ENCODE measurements at regions not wholly inside any gene's neighbourhood (a gene's known extent, or its start where the extent isn't known, plus 50 kb on each side); places are given as distances from the start of the nearest gene placed in this dataset.

DNA sequence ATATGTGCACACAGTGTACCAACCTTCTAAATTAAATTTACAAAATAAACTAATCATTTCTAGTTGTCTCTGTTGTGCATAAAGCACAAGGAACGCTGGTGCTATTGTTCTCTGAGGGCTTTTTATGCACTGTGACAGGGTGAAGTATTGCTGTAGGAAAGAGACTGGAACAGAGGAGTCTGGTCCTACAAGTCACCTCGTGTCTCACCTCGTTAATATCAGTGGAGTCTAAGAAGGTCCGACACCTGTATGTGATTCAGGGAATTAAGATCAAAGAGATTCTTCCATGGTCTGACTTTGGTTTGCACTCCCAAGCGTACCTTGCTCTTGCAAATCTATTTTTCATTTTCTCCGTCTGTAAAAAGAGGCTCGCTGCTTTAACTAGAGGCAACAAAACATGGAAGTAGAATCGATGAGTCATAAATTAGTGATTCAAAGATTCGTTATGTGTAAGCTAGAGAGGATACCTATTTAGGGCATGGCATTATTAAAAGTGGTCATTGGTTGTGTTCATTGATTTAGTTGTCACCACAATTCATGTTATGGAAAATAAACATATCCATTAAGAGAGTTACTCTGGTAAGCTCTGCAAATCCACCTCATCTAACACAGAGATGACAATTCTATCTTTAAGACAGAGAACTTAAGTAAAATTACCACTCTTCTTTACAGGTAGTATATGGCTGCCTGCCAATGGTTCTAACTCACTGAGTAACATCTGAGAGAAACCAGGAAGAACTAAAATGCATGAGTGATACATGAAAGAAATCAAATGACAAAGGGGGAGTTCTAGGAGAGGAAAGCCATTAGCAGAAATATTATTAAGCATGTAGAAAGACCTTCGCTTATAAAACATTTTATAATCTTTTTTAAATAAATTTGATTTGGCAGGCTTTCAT, 219.4 kb upstream of the GBE1 start:
- no peaks in the 10 kb centered on the region for H4K20me1 ChIP-seq (ENCODE audit: insufficient read depth)
- H3K4me3 ChIP-seq: no peak overlapping the region
- H3K4me2 ChIP-seq (ENCODE audit: unreplicated experiment): no peak overlapping the region
- in situ Hi-C loops (cut with MboI): no loop called here
- H3F3A ChIP-seq (ENCODE audit: insufficient read depth): no peaks in the 10 kb centered on the region
- no peaks in the 10 kb centered on the region for H3K4me1 ChIP-seq (ENCODE audit: insufficient read depth)
- no peak overlapping the region for H3K9ac ChIP-seq
- H3K9me2 ChIP-seq (ENCODE audit: insufficient read depth): no peaks in the 10 kb centered on the region
- no peak overlapping the region for H3K27ac ChIP-seq
- no peak for TF ChIP-seq EZH2phosphoT487 (IDR thresholded peaks at IDR 0.05; ENCODE audit: insufficient read depth, low read depth)
- no peak for TF ChIP-seq EZH2 (IDR thresholded peaks at IDR 0.05; ENCODE audit: insufficient read depth, poor library complexity, severe bottlenecking)
- H3K79me2 ChIP-seq (ENCODE audit: insufficient read depth): no peaks in the 10 kb centered on the region
- 74 to 78% methylated on average over 10 of the region's 10 CpGs for WGBS, 2 experiments (ENCODE audit: low coverage in 1 of 2, low lambda C conversion rate in 2 of 2, missing lambda C conversion rate in 2 of 2)
- H2AFZ ChIP-seq: no peak overlapping the region
- H3K27me3 ChIP-seq (replicated peaks; ENCODE audit: insufficient read depth): no peaks in the 10 kb centered on the region
- no peaks in the 10 kb centered on the region for H3K9me3 ChIP-seq (ENCODE audit: low read depth)
- no peaks in the 10 kb centered on the region for H3K36me3 ChIP-seq (ENCODE audit: low read depth)
- no peak for DNase-seq

DNA sequence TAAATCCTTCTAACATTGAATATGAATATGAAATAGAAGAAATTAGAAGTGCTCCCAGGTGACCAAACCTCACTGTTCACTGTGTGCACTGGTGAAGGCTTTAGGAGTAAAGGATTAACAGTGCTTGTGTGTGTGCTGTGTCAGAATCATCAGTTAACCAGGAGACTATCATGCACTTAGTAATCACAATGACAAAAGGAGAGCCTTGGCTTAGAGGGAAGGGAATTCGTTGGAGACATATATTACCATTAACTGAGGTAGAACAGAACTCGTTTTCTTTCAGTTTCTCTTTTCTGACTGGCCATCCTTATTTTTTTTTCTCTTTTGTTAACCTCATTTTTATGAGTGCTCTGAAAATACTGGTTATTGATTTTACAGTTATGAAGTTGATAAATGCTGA, 213.3 kb upstream of the GBE1 start:
- Histone ChIP-seq H2AFZ (no peak overlapping the region), H3K4me2 (ENCODE audit: unreplicated experiment) (no peak overlapping the region), H3K79me2 (ENCODE audit: insufficient read depth) (no peaks in the 10 kb centered on the region), H3K9ac (no peak overlapping the region), H3F3A (ENCODE audit: insufficient read depth) (no peaks in the 10 kb centered on the region), H3K36me3 (ENCODE audit: low read depth) (no peaks in the 10 kb centered on the region), H3K27ac (no peak overlapping the region), H3K4me3 (no peak overlapping the region), H3K9me3 (ENCODE audit: low read depth) (no peaks in the 10 kb centered on the region), H3K9me2 (ENCODE audit: insufficient read depth) (no peaks in the 10 kb centered on the region), H4K20me1 (ENCODE audit: insufficient read depth) (no peaks in the 10 kb centered on the region), H3K27me3 (replicated peaks; ENCODE audit: insufficient read depth) (no peaks in the 10 kb centered on the region), H3K4me1 (ENCODE audit: insufficient read depth) (no peaks in the 10 kb centered on the region)
- no peak for TF ChIP-seq EZH2phosphoT487 (IDR thresholded peaks at IDR 0.05; ENCODE audit: insufficient read depth, low read depth)
- no peak for TF ChIP-seq EZH2 (IDR thresholded peaks at IDR 0.05; ENCODE audit: insufficient read depth, poor library complexity, severe bottlenecking)
- no peak for DNase-seq
- 63 to 65% methylated on average over 2 of the region's 2 CpGs for WGBS, 2 experiments (ENCODE audit: low coverage in 1 of 2, low lambda C conversion rate in 2 of 2, missing lambda C conversion rate in 2 of 2)
- in situ Hi-C loops (cut with MboI): no loop called here

DNA sequence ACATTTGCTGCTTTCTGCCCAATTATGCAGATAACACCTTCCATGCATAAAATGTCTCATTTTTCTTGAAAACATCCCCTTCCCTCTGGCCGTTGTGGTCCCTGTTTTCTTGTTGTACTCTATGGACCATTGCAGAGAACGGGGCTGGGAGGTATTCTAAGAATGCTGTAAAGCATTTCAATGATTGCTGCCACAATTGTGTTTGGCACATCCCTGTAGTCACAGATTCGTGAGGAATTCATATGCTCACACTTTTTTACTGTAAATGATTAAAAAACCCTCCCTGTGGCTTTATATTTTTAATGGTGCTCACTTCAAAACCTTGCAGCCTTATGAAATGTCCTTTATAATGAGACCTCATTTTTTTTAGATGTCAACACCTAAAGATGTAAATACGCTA, 207.2 kb upstream of the GBE1 start:
- Histone ChIP-seq H3K9me3 (ENCODE audit: low read depth) (no peaks in the 10 kb centered on the region), H3K27me3 (replicated peaks; ENCODE audit: insufficient read depth) (no peaks in the 10 kb centered on the region), H4K20me1 (ENCODE audit: insufficient read depth) (no peaks in the 10 kb centered on the region), H3K27ac (no peak overlapping the region), H3K4me2 (ENCODE audit: unreplicated experiment) (no peak overlapping the region), H3K79me2 (ENCODE audit: insufficient read depth) (no peaks in the 10 kb centered on the region), H3K4me1 (ENCODE audit: insufficient read depth) (peaks cover 18% of the 10 kb centered on the region; the same call in 1 of the 2 replicates), H2AFZ (no peak overlapping the region), H3K9me2 (ENCODE audit: insufficient read depth) (no peaks in the 10 kb centered on the region), H3K9ac (no peak overlapping the region), H3F3A (ENCODE audit: insufficient read depth) (no peaks in the 10 kb centered on the region), H3K36me3 (ENCODE audit: low read depth) (no peaks in the 10 kb centered on the region), H3K4me3 (no peak overlapping the region)
- 61 to 68% methylated on average over 4 of the region's 4 CpGs for WGBS, 2 experiments (ENCODE audit: low coverage in 1 of 2, low lambda C conversion rate in 2 of 2, missing lambda C conversion rate in 2 of 2)
- in situ Hi-C loops (cut with MboI): no loop called here
- DNase-seq: no peak
- TF ChIP-seq EZH2 (IDR thresholded peaks at IDR 0.05; ENCODE audit: insufficient read depth, poor library complexity, severe bottlenecking) (no peak), EZH2phosphoT487 (IDR thresholded peaks at IDR 0.05; ENCODE audit: insufficient read depth, low read depth) (no peak)

DNA sequence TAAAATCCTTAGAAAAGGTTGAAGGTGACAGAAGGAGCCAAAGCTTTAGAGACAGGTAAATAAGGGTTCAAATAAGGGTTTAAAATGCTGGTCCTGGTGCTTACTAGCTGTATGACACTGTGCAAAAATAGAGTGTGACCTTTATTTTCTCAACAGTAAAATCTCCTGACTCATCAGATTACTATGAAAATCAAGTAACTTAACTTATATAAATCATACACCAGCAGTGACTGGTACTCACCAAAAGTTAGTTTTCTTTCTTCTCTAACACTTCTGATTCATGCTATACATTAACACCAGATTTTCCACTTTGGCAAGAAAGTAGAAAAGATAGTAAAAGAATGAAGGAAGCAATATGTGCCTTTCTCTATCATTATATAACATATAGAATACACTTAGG, 205.9 kb upstream of the GBE1 start:
- Histone ChIP-seq H3K9me3 (ENCODE audit: low read depth) (no peaks in the 10 kb centered on the region), H3K9ac (no peak overlapping the region), H3K4me2 (ENCODE audit: unreplicated experiment) (no peak overlapping the region), H3K27me3 (replicated peaks; ENCODE audit: insufficient read depth) (no peaks in the 10 kb centered on the region), H3K4me3 (no peak overlapping the region), H2AFZ (no peak overlapping the region), H3K9me2 (ENCODE audit: insufficient read depth) (0 out of 2 replicates have a peak, but pooled peaks cover 6% of the 10 kb centered on the region), H4K20me1 (ENCODE audit: insufficient read depth) (no peaks in the 10 kb centered on the region), H3F3A (ENCODE audit: insufficient read depth) (no peaks in the 10 kb centered on the region), H3K27ac (no peak overlapping the region), H3K36me3 (ENCODE audit: low read depth) (no peaks in the 10 kb centered on the region), H3K79me2 (ENCODE audit: insufficient read depth) (no peaks in the 10 kb centered on the region), H3K4me1 (ENCODE audit: insufficient read depth) (peaks cover 21% of the 10 kb centered on the region)
- peak; percentile 27 for DNase-seq
- TF ChIP-seq EZH2 (IDR thresholded peaks at IDR 0.05; ENCODE audit: insufficient read depth, poor library complexity, severe bottlenecking) (no peak), EZH2phosphoT487 (IDR thresholded peaks at IDR 0.05; ENCODE audit: insufficient read depth, low read depth) (no peak)
- in situ Hi-C loops (cut with MboI): no loop called here
